ENCODE measurements at regions not wholly inside any gene's neighbourhood (a gene's known extent, or its start where the extent isn't known, plus 50 kb on each side); places are given as distances from the start of the nearest gene placed in this dataset.

DNA sequence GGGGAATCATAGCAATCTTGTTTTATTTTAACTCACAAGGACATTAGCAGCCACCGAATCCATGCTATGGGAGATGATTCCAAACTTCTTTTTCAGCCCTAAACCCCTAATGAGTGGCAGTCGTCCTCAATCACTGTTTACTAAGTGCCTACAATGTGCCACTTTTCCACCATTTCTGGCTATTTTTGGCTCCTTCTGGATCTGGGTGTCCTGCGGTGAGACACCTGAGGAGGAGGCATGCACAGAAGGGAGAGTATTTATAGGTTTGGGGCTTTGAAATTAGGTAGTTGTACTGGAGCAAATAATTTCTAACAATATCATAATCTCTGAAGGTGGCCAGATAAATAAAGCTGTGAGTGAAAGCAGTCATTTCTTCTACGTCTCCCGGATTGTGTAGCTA, 1125.6 kb downstream of the BCL11B start:
- no peak for DNase-seq

DNA sequence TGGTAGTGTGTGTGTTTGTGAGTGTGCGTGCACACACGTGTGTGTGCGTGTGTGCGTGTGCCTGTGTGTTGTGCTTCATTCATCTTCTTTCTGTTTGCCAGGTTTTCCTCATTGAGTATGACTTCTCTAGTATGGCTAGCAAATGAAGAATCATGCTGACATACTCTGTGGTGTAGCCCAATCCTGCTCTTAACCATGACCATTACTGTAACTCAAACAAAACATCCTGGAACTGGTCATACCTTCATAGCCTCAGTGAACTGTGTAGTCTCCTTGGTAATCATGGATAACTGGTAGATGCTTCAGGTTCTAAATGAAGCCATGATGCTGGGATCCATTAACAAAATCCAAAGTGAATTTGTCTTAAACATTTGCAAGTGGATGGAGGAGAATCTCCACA, 1117.7 kb downstream of the BCL11B start:
- no peak for DNase-seq

- DNase-seq, result no peak
Observed at GRCh38 chr14:98156411-98156810, 1115.6 kb downstream of the BCL11B start.

GRCh38 chr14:98160901-98161300, 1111.1 kb downstream of the BCL11B start:
- no peak for DNase-seq

- DNase-seq, result no peak
Observed at GRCh38 chr14:98161356-98161755, 1110.6 kb downstream of the BCL11B start.

GRCh38 chr14:98162856-98163805, 1108.9 kb downstream of the BCL11B start:
- DNase-seq, result no peak

DNA sequence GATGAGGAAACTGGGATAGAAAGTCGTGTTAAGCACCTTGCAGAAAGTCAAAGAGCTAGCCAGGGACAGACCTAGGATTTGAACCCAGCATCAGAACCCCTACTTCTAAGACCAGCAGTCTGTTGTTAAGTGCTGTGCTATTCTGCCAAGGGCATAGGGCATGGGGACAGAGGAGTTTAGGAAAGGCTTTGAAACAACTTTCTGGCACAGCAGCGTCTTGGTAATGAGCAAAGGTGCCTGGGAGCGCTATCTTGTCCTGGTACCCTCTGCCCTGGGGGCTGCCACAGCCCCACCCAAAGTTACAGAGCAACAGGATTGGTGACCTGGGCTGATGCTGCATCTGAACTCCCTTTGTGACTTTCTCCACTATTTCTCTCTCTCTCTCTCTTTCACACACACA, 1108.1 kb downstream of the BCL11B start:
- DNase-seq, result no peak

- DNase-seq, result no peak
Observed at GRCh38 chr14:98165976-98166375, 1106.0 kb downstream of the BCL11B start.

DNA sequence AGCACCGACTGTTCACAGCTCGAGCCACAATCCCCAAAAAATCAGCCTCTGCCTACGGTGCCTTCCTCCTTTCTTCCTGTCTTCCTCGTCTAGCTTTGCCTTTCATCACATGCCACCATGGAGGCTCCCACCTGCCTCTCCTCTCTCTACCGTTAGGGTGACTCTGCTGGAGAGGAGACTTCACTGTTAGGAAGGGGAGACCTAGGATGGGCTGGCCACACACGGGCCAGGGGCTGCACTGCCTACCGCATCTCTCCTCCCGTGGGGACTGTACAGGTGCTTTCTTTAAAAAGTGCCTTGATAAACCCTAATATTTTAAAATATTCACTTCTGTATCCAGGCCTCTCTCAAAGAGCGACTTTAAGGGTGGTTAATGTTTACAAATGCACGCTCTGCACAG, 1104.7 kb downstream of the BCL11B start:
- no peak for DNase-seq

- DNase-seq, result no peak
Observed at GRCh38 chr14:98167705-98168104, 1104.3 kb downstream of the BCL11B start.

DNA sequence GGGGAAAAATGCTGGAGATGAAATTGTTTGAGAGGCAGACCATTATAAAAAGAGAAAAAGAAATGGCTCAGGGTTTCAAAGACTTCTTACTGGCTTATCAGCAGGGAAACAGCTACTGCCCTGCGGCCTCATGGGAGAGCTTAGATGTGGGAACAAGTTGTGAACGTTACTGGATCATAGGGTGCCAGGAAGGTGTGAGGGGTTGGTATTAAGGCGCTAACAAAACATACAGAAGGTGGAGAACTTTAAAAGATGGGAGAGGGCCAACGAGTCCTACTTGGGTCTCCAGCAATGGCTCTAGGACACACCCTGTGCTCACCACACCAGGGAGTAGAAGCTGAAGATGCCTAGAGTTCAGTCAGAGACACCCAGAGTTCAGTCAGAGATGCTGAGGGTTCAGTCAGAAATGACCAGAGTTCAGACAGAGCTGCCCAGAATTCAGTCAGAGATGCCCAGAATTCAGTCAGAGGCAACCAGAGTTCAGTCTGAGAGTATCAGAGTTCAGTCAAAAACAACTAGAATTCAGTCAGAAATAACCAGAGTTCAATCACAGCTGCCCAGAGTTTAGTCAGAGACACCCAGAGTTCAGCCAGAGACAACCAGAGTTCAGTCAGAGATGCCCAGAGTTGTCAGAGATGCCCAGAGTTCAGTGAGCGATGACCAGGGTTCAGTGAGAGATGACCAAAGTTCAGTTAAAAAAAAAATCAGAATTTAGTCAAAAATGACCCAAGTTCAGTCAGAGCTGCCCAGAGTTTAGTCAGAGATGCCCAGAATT, 1103.6 kb downstream of the BCL11B start:
- no peak for DNase-seq

- no peak for DNase-seq
Observed at GRCh38 chr14:98169170-98169587, 1102.8 kb downstream of the BCL11B start.

- no peak for DNase-seq
Observed at GRCh38 chr14:98170575-98170974, 1101.4 kb downstream of the BCL11B start.

DNA sequence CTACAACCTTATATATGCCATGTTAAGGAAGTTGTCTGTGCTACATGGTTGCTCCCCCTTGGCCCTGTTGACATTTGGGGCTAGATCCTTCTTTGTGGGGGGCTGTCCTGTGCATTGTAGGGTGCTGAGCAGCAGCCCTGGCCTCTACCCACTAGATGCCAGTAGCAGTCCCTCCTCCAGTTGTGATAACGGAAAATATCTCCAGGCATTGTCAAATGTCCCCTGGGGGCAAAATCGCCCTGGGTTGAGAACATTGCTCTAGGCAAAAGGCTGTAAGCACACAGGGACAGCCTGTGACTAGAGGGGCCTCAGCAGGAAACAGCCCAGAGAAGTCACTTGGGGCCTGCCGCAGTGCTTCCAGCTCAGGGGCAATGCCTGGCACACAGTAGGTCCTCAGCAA, 1100.3 kb downstream of the BCL11B start:
- no peak for DNase-seq

DNA sequence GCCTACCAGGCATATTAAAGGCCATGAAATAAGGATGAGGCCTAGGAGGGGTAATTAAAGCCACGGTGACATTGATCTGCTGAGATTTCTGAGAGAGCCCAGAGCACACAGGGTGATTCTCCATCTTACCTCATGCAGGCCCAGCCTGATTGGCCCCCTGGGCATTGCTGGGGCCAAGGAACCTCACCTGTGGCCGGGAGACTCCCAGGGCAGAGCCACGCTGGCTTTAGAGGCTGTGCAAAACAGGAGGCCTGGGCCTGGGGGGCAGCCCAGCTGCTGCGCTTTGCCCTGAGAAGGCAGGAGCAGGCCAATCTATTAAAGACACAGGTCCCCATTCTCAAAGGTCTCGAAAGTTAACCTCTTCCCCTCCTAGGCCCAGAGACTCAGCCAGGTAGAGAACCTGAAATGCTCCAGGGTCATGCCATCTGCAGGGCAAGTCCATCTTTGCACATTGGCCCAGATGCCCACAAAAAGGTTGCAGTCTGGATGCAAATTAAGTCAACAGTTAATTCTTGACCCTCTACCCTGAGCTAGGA, 1099.7 kb downstream of the BCL11B start:
- DNase-seq, result no peak

- DNase-seq, result no peak
Observed at GRCh38 chr14:98173305-98173704, 1098.7 kb downstream of the BCL11B start.

- no peak for DNase-seq
Observed at GRCh38 chr14:98174041-98174440, 1098.0 kb downstream of the BCL11B start.

GRCh38 chr14:98175436-98175835, 1096.6 kb downstream of the BCL11B start:
- DNase-seq, result no peak

- no peak for DNase-seq
Observed at GRCh38 chr14:98175881-98176280, 1096.1 kb downstream of the BCL11B start.

DNA sequence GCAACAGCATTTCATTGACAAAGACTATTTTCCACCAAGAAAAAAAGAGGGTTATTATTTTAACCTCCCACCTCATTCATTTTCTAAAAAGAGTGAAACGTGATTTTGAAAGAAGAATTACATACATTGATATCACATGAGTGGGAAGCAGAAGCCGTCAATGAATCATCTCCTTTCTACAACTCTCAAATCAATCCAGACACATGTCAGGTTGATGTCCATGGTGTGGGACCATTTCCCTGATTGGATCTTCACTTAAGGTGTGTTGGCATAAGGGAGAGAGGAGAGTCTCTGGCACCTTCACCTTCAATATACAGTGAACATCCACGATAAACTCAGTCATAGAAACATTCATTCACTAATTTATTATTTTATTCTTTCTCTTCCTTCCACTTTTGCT, 1095.1 kb downstream of the BCL11B start:
- no peak for DNase-seq

DNA sequence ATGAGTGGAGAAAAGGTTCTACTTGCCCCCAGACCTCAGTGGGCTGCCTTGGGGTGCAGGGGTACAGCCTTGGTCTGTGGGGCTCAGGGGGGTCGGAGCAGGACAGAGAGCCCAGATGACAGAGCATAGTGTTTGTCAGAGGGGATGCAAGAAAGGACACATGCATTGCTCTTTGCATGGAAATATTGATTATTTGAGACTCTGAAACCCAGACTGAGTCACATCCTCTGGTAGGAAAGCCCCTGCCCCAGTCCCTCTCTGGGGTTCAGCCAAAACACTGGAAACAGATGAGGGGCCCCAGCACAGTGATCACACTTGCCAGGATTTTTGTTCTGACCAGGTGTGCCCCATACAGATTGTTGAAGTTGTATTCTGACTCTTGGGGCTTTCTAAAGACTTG, 1094.4 kb downstream of the BCL11B start:
- no peak for DNase-seq

- DNase-seq, result no peak
Observed at GRCh38 chr14:98181241-98181640, 1090.8 kb downstream of the BCL11B start.

- DNase-seq, result no peak
Observed at GRCh38 chr14:98181768-98182167, 1090.2 kb downstream of the BCL11B start.
